ENCODE measurements at regions not wholly inside any gene's neighbourhood (a gene's known extent, or its start where the extent isn't known, plus 50 kb on each side); places are given as distances from the start of the nearest gene placed in this dataset.

DNA sequence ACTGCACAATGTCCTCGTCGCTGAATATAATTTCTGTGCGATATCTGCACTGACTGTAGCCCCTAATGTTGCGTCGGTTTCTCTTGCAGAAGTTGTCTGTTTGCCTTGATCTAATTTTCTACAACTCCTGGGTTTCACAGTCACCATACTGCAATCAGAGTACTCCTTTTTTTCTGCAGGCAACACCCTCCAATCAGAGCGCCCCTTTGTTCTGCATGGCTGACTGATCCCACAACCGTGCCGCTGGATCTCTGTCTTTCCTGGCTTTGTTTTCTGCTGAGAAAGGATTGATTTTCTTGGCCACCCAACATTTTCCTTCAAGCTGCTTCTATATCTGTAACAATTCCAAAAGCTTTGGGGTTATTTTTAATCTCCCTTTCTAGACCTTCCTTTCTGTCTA is 182.2 kb upstream of the SMARCA2 start:
- Mint-ChIP-seq H3K27ac (ENCODE audit: unreplicated experiment) (no peak overlapping the region), H3K27me3 (ENCODE audit: low read depth) (peaks cover 10% of the 10 kb centered on the region), H3K4me3 (ENCODE audit: unreplicated experiment) (no peak overlapping the region), H3K9me3 (ENCODE audit: low read depth) (no peaks in the 10 kb centered on the region), H3K4me1 (ENCODE audit: low read depth) (no peaks in the 10 kb centered on the region), H3K36me3 (ENCODE audit: low read depth) (no peaks in the 10 kb centered on the region)
- no peak for DNase-seq (ENCODE audit: low spot score)
- TF ChIP-seq CTCF (IDR thresholded peaks at IDR 0.05): no peak

DNA sequence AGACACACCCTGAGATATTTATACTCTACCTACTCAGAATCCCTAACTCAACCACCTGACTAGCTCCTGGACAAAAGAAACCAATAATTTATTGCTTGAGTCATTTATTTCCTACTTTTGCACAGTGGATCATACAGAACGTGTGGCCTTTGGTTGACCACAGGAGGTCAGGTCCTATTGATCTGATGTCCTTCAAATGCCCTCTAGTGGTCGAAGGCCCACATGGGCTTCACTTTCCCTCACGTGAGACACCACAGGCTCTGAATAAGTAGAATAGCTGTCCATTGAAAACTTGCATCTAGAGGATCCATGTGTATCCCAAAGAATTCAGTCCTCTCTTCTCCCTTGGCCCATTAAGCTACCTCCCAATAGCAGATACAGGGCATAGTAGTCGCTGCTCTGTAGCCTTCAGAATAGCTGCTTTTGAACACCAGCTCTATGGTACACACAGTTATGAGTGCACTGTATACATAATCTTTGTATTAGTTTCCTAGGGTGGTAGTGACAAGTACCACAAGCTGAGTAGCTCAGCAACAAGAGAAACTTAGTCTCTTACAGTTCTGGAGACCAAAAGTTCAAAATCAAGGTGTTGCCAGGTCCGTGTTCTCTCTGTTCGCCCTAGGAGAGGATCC is 177.6 kb upstream of the SMARCA2 start:
- no peak overlapping the region for H3K4me3 Mint-ChIP-seq (ENCODE audit: unreplicated experiment)
- no peaks in the 10 kb centered on the region for H3K9me3 Mint-ChIP-seq (ENCODE audit: low read depth)
- no peaks in the 10 kb centered on the region for H3K4me1 Mint-ChIP-seq (ENCODE audit: low read depth)
- H3K36me3 Mint-ChIP-seq (ENCODE audit: low read depth): no peaks in the 10 kb centered on the region
- DNase-seq (ENCODE audit: low spot score): no peak
- H3K27me3 Mint-ChIP-seq (ENCODE audit: low read depth): peaks cover 4% of the 10 kb centered on the region
- no peak overlapping the region for H3K27ac Mint-ChIP-seq (ENCODE audit: unreplicated experiment)
- peak; percentile 53 for TF ChIP-seq CTCF (IDR thresholded peaks at IDR 0.05)

GRCh38 chr9:1839909-1840308 is 175.2 kb upstream of the SMARCA2 start:
- Mint-ChIP-seq H3K4me1 (ENCODE audit: low read depth) (no peaks in the 10 kb centered on the region), H3K27ac (ENCODE audit: unreplicated experiment) (no peak overlapping the region), H3K36me3 (ENCODE audit: low read depth) (no peaks in the 10 kb centered on the region), H3K27me3 (ENCODE audit: low read depth) (no peaks in the 10 kb centered on the region), H3K4me3 (ENCODE audit: unreplicated experiment) (no peak overlapping the region), H3K9me3 (ENCODE audit: low read depth) (no peaks in the 10 kb centered on the region)
- no peak for TF ChIP-seq CTCF (IDR thresholded peaks at IDR 0.05)
- no peak for DNase-seq (ENCODE audit: low spot score)

DNA sequence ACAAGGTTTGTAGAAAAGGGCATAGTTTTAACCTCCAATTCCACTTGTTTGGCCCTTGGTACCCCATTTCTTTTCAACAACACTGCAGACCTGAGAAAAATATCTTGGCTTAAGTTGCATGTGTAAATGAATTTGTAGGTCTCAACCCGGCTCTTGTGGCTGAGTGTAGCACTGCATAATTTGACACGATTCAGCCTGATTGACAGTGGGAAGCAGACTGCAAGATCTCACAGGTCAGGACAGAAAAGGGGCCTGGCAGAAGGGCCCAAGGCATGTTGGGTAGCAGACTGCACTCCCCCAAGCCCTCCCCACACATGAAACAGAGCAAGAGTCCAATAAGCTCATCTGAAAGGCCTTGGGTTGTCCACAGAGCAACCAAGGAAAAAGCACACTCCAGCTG is 169.7 kb upstream of the SMARCA2 start:
- no peaks in the 10 kb centered on the region for H3K4me1 Mint-ChIP-seq (ENCODE audit: low read depth)
- no peak for DNase-seq (ENCODE audit: low spot score)
- no peaks in the 10 kb centered on the region for H3K27me3 Mint-ChIP-seq (ENCODE audit: low read depth)
- no peak for TF ChIP-seq CTCF (IDR thresholded peaks at IDR 0.05)
- no peaks in the 10 kb centered on the region for H3K36me3 Mint-ChIP-seq (ENCODE audit: low read depth)
- peaks cover 4% of the 10 kb centered on the region for H3K9me3 Mint-ChIP-seq (ENCODE audit: low read depth)
- H3K4me3 Mint-ChIP-seq (ENCODE audit: unreplicated experiment): no peak overlapping the region
- H3K27ac Mint-ChIP-seq (ENCODE audit: unreplicated experiment): no peak overlapping the region

DNA sequence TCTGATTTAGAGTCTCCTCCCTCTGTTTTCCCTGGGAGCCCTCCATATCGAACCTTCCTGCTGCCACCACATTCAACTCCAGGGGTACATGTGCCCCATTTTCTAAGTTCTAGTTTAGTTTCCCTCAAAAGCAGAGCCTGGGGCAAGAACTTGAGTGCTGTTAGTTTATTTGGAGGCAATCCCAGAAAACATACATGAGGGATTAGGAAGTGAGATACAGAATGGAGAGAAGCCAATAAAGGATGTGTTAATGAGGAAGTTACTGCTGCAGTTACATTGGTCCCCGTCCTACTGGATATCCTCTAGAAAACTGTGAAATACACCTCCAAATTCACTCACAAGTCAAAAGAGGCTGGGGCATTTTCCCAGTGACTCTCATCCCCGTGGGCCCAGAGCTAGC is 159.4 kb upstream of the SMARCA2 start:
- DNase-seq (ENCODE audit: low spot score): no peak
- H3K4me1 Mint-ChIP-seq (ENCODE audit: low read depth): no peaks in the 10 kb centered on the region
- no peak overlapping the region for H3K4me3 Mint-ChIP-seq (ENCODE audit: unreplicated experiment)
- peaks cover 2% of the 10 kb centered on the region for H3K36me3 Mint-ChIP-seq (ENCODE audit: low read depth)
- H3K27ac Mint-ChIP-seq (ENCODE audit: unreplicated experiment): no peak overlapping the region
- H3K9me3 Mint-ChIP-seq (ENCODE audit: low read depth): peaks cover 5% of the 10 kb centered on the region
- H3K27me3 Mint-ChIP-seq (ENCODE audit: low read depth): peaks cover 3% of the 10 kb centered on the region
- no peak for TF ChIP-seq CTCF (IDR thresholded peaks at IDR 0.05)
